ENCODE measurements at regions not wholly inside any gene's neighbourhood (a gene's known extent, or its start where the extent isn't known, plus 50 kb on each side); places are given as distances from the start of the nearest gene placed in this dataset.

GRCh38 chr2:22340716-22341115 is 1044.3 kb upstream of the KLHL29 start:
- H3K9me3 ChIP-seq (ENCODE audit: low read length), result no peaks in the 10 kb centered on the region
- H3K27me3 ChIP-seq (ENCODE audit: control insufficient read depth in 1 of 2, insufficient read depth in 2 of 2, low read length in 2 of 2), result no peaks in the 10 kb centered on the region
- no peak overlapping the region for H3K9ac ChIP-seq (ENCODE audit: low read length)
- no peaks in the 10 kb centered on the region for H3K36me3 ChIP-seq (ENCODE audit: insufficient read depth, low read length)
- H3K4me1 ChIP-seq (ENCODE audit: insufficient read depth, low read length), result no peaks in the 10 kb centered on the region
- H3K4me3 ChIP-seq (ENCODE audit: low read depth in 1 of 2, low read length in 2 of 2), result no peak overlapping the region
- no peak overlapping the region for H3K27ac ChIP-seq (ENCODE audit: low read depth, low read length)

- Histone ChIP-seq H3K9ac (ENCODE audit: low read length) (no peak overlapping the region), H3K27me3 (ENCODE audit: control insufficient read depth in 1 of 2, insufficient read depth in 2 of 2, low read length in 2 of 2) (no peaks in the 10 kb centered on the region), H3K27ac (ENCODE audit: low read depth, low read length) (no peak overlapping the region), H3K9me3 (ENCODE audit: low read length) (no peaks in the 10 kb centered on the region), H3K4me1 (ENCODE audit: insufficient read depth, low read length) (no peaks in the 10 kb centered on the region), H3K4me3 (ENCODE audit: low read depth in 1 of 2, low read length in 2 of 2) (no peak overlapping the region), H3K36me3 (ENCODE audit: insufficient read depth, low read length) (no peaks in the 10 kb centered on the region)
These were observed 1037.7 kb upstream of the KLHL29 start for GRCh38 chr2:22347306-22347705.

- Histone ChIP-seq H3K27ac (ENCODE audit: low read depth, low read length) (no peak overlapping the region), H3K9me3 (ENCODE audit: low read length) (no peaks in the 10 kb centered on the region), H3K27me3 (ENCODE audit: control insufficient read depth in 1 of 2, insufficient read depth in 2 of 2, low read length in 2 of 2) (no peaks in the 10 kb centered on the region), H3K9ac (ENCODE audit: low read length) (no peak overlapping the region), H3K4me3 (ENCODE audit: low read depth in 1 of 2, low read length in 2 of 2) (no peak overlapping the region), H3K4me1 (ENCODE audit: insufficient read depth, low read length) (no peaks in the 10 kb centered on the region), H3K36me3 (ENCODE audit: insufficient read depth, low read length) (no peaks in the 10 kb centered on the region)
These were observed 1034.4 kb upstream of the KLHL29 start for GRCh38 chr2:22350621-22351020.

DNA sequence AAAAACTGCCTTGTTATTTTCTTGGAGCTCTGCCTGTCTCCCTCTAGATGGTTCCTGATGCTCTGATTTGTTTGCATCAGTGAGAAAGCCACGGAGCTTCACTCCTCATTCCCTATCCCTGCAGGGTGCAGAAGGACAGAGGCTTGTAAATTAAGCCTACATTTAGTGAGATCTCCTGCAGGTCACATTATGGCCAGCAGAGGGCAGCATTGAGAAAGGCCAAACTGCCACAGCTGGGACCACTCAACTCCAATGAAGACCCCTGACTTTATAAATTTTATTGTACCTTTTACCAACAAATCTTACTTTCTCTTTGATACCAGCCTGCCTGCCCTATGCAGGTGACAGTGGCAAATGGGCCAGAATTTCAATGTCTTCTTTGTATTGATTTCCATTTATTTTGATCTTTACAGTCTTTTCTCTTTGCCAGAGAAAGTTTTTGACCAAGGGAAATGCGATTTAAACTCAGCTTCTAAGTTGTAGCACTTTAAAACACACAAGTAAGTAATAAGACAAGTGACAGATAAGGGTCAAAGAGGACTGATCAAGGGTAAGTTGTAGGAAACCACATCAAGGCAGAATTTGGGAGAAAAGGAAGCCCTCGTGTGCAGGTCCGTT is 1029.1 kb upstream of the KLHL29 start:
- no peaks in the 10 kb centered on the region for H3K36me3 ChIP-seq (ENCODE audit: insufficient read depth, low read length)
- no peak overlapping the region for H3K27ac ChIP-seq (ENCODE audit: low read depth, low read length)
- H3K27me3 ChIP-seq (ENCODE audit: control insufficient read depth in 1 of 2, insufficient read depth in 2 of 2, low read length in 2 of 2), result no peaks in the 10 kb centered on the region
- no peaks in the 10 kb centered on the region for H3K4me1 ChIP-seq (ENCODE audit: insufficient read depth, low read length)
- no peak overlapping the region for H3K9ac ChIP-seq (ENCODE audit: low read length)
- no peak overlapping the region for H3K4me3 ChIP-seq (ENCODE audit: low read depth in 1 of 2, low read length in 2 of 2)
- H3K9me3 ChIP-seq (ENCODE audit: low read length), result no peaks in the 10 kb centered on the region

- Histone ChIP-seq H3K9me3 (ENCODE audit: low read length) (no peaks in the 10 kb centered on the region), H3K36me3 (ENCODE audit: insufficient read depth, low read length) (no peaks in the 10 kb centered on the region), H3K4me1 (ENCODE audit: insufficient read depth, low read length) (no peaks in the 10 kb centered on the region), H3K4me3 (ENCODE audit: low read depth in 1 of 2, low read length in 2 of 2) (no peak overlapping the region), H3K9ac (ENCODE audit: low read length) (no peak overlapping the region), H3K27ac (ENCODE audit: low read depth, low read length) (no peak overlapping the region), H3K27me3 (ENCODE audit: control insufficient read depth in 1 of 2, insufficient read depth in 2 of 2, low read length in 2 of 2) (no peaks in the 10 kb centered on the region)
These were observed 1025.8 kb upstream of the KLHL29 start for GRCh38 chr2:22359071-22359672.

DNA sequence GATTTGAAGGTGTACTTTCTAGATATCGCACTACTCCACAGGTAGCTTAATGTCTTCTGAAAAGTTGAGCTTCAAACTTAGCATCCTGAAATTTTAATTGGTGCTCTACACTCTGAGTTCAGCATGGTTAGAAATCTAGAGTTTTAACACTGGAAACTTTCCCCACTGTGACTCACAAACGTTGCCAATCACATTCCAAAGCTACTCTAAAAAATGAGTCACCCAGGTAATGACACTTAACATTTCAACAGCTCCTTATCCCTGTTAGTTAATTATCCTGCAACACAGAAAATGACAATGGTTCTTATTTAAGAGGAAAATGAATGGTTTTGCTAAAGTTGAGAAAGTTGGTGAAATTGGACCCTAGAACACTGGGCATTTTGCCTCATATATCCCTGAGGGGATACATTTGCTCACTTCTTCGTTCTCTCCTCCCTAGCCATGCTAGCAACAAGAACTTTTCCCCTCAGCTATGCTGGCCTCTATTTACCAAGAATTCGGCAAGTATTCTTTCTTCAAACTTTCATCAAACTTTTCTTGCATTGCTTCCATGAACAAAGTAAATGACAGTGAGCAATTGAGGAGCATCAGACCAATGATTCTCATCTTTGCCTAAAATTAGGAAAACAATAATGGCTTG is 1024.1 kb upstream of the KLHL29 start:
- H3K27me3 ChIP-seq (ENCODE audit: control insufficient read depth in 1 of 2, insufficient read depth in 2 of 2, low read length in 2 of 2), result no peaks in the 10 kb centered on the region
- no peaks in the 10 kb centered on the region for H3K4me1 ChIP-seq (ENCODE audit: insufficient read depth, low read length)
- H3K9ac ChIP-seq (ENCODE audit: low read length), result no peak overlapping the region
- no peak overlapping the region for H3K27ac ChIP-seq (ENCODE audit: low read depth, low read length)
- no peaks in the 10 kb centered on the region for H3K36me3 ChIP-seq (ENCODE audit: insufficient read depth, low read length)
- H3K4me3 ChIP-seq (ENCODE audit: low read depth in 1 of 2, low read length in 2 of 2), result no peak overlapping the region
- no peaks in the 10 kb centered on the region for H3K9me3 ChIP-seq (ENCODE audit: low read length)

- Histone ChIP-seq H3K9me3 (ENCODE audit: low read length) (no peaks in the 10 kb centered on the region), H3K9ac (ENCODE audit: low read length) (no peak overlapping the region)
These were observed 1023.4 kb upstream of the KLHL29 start for GRCh38 chr2:22361571-22361970.

DNA sequence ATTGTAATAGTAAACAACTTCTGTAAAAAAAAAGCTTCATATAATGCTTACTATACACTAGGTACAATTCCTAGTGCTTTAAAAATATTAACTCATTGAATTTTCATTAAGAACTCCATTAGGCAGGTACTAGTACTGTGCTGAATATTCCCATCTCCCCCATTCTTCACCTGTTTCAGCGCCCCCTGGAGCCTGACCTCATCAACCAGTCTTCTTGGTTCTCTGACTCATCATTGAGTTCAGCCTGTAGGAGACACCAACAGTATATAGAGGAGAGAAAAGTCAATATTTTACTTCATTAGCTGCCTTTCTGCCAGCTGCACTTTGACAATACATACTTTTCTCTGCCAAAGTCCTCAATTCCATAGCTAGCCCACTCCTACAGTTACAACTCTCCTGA is 1009.9 kb upstream of the KLHL29 start:
- Histone ChIP-seq H3K9me3 (ENCODE audit: low read length) (no peaks in the 10 kb centered on the region), H3K27ac (ENCODE audit: low read depth, low read length) (no peak overlapping the region), H3K36me3 (ENCODE audit: insufficient read depth, low read length) (no peaks in the 10 kb centered on the region), H3K4me3 (ENCODE audit: low read depth in 1 of 2, low read length in 2 of 2) (no peak overlapping the region), H3K4me1 (ENCODE audit: insufficient read depth, low read length) (peaks cover 3% of the 10 kb centered on the region), H3K27me3 (ENCODE audit: control insufficient read depth in 1 of 2, insufficient read depth in 2 of 2, low read length in 2 of 2) (no peaks in the 10 kb centered on the region), H3K9ac (ENCODE audit: low read length) (no peak overlapping the region)

More at GRCh38 chr2:22361571-22361970, 1023.4 kb upstream of the KLHL29 start:
- Histone ChIP-seq H3K36me3 (ENCODE audit: insufficient read depth, low read length) (no peaks in the 10 kb centered on the region), H3K4me1 (ENCODE audit: insufficient read depth, low read length) (no peaks in the 10 kb centered on the region), H3K27me3 (ENCODE audit: control insufficient read depth in 1 of 2, insufficient read depth in 2 of 2, low read length in 2 of 2) (no peaks in the 10 kb centered on the region), H3K4me3 (ENCODE audit: low read depth in 1 of 2, low read length in 2 of 2) (no peak overlapping the region), H3K27ac (ENCODE audit: low read depth, low read length) (no peak overlapping the region)

DNA sequence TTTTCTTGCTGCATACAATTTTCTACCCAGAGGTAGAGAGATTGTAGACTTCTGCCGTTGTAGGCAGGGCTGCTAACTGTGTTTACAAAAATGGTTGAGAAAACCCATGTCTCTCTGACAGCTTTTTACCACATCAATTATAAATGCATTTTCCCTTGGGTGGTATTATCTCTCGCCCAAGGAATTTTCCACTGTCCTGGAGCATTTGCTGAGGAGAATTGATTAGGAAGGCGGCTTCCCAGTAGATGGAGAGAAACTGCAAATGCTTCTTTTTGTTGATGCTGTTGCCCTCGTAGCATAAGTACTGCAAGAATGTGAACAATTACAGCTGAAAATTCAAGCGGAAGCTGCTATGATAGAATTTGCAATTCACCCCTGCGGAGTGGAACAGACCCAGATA is 1007.7 kb upstream of the KLHL29 start:
- H3K4me1 ChIP-seq (ENCODE audit: insufficient read depth, low read length), result peaks cover 3% of the 10 kb centered on the region
- no peak overlapping the region for H3K9ac ChIP-seq (ENCODE audit: low read length)
- H3K36me3 ChIP-seq (ENCODE audit: insufficient read depth, low read length), result no peaks in the 10 kb centered on the region
- H3K4me3 ChIP-seq (ENCODE audit: low read depth in 1 of 2, low read length in 2 of 2), result no peak overlapping the region
- H3K27ac ChIP-seq (ENCODE audit: low read depth, low read length), result no peak overlapping the region
- H3K27me3 ChIP-seq (ENCODE audit: control insufficient read depth in 1 of 2, insufficient read depth in 2 of 2, low read length in 2 of 2), result no peaks in the 10 kb centered on the region
- H3K9me3 ChIP-seq (ENCODE audit: low read length), result no peaks in the 10 kb centered on the region

- H3K9ac ChIP-seq (ENCODE audit: low read length), result no peak overlapping the region
- H3K4me3 ChIP-seq (ENCODE audit: low read depth in 1 of 2, low read length in 2 of 2), result no peak overlapping the region
- no peak overlapping the region for H3K27ac ChIP-seq (ENCODE audit: low read depth, low read length)
- H3K9me3 ChIP-seq (ENCODE audit: low read length), result no peaks in the 10 kb centered on the region
- no peaks in the 10 kb centered on the region for H3K36me3 ChIP-seq (ENCODE audit: insufficient read depth, low read length)
- no peaks in the 10 kb centered on the region for H3K4me1 ChIP-seq (ENCODE audit: insufficient read depth, low read length)
- H3K27me3 ChIP-seq (ENCODE audit: control insufficient read depth in 1 of 2, insufficient read depth in 2 of 2, low read length in 2 of 2), result no peaks in the 10 kb centered on the region
These were observed 1002.4 kb upstream of the KLHL29 start for GRCh38 chr2:22382479-22383169.

- no peaks in the 10 kb centered on the region for H3K4me1 ChIP-seq (ENCODE audit: insufficient read depth, low read length)
- H3K9ac ChIP-seq (ENCODE audit: low read length), result no peak overlapping the region
- no peak overlapping the region for H3K4me3 ChIP-seq (ENCODE audit: low read depth in 1 of 2, low read length in 2 of 2)
- no peak overlapping the region for H3K27ac ChIP-seq (ENCODE audit: low read depth, low read length)
- H3K27me3 ChIP-seq (ENCODE audit: control insufficient read depth in 1 of 2, insufficient read depth in 2 of 2, low read length in 2 of 2), result no peaks in the 10 kb centered on the region
- H3K36me3 ChIP-seq (ENCODE audit: insufficient read depth, low read length), result no peaks in the 10 kb centered on the region
- no peaks in the 10 kb centered on the region for H3K9me3 ChIP-seq (ENCODE audit: low read length)
These were observed 987.1 kb upstream of the KLHL29 start for GRCh38 chr2:22397847-22398246.
